GM23338 (cell line): ENCODE measurements at regions not wholly inside any gene's neighbourhood (a gene's known extent, or its start where the extent isn't known, plus 50 kb on each side); places are given as distances from the start of the nearest gene placed in this dataset.

Source experiments
- ATAC-seq: fragments of 200-7000 bp; cut with Tn5 transposase; 3 replicates; pipeline ENCODE4 v1.9.1; 2020
- DNase-seq: peaks from one replicate; pipeline ENCODE4 v3.0.0-alpha.2; 2015; ENCODE audit warnings: low spot score
- H2AFZ ChIP-seq: fragments of 200-600 bp; sonication (generic); 2 replicates; pipeline ENCODE4 v1.8.0; 2016; ENCODE audit warnings: antibody characterized with exemption, mild to moderate bottlenecking, moderate library complexity
- H3F3A ChIP-seq: fragments of 200-600 bp; sonication (generic); replicated peaks from 2 replicates; pipeline ENCODE4 v1.8.0; 2017; ENCODE audit warnings: antibody characterized with exemption, mixed run types, low read depth
- H3K27ac ChIP-seq: fragments of 200-600 bp; sonication (generic); 2 replicates; pipeline ENCODE4 v1.6.1; 2016; ENCODE audit warnings: low read depth
- H3K27me3 ChIP-seq: fragments of 200-600 bp; sonication (generic); 2 replicates; pipeline ENCODE4 v1.8.0; 2016; ENCODE audit warnings: mild to moderate bottlenecking, mixed run types, moderate library complexity; ENCODE audit not compliant: insufficient read depth
- H3K36me3 ChIP-seq: fragments of 200-600 bp; sonication (generic); 2 replicates; pipeline ENCODE4 v1.8.0; 2016; ENCODE audit warnings: mild to moderate bottlenecking; ENCODE audit not compliant: insufficient read depth
- H3K4me1 ChIP-seq: fragments of 200-600 bp; sonication (generic); 2 replicates; pipeline ENCODE4 v1.8.0; 2016; ENCODE audit warnings: mild to moderate bottlenecking, moderate library complexity; ENCODE audit not compliant: insufficient read depth
- H3K4me2 ChIP-seq: fragments of 200-600 bp; sonication (generic); 2 replicates; pipeline ENCODE4 v1.7.1; 2017; ENCODE audit warnings: mixed run types
- H3K4me3 ChIP-seq: fragments of 200-600 bp; sonication (generic); 2 replicates; pipeline ENCODE4 v1.6.1; 2016; ENCODE audit warnings: mixed run types
- H3K79me2 ChIP-seq: fragments of 200-600 bp; sonication (generic); replicated peaks from 2 replicates; pipeline ENCODE4 v1.8.0; 2017; ENCODE audit warnings: mild to moderate bottlenecking; ENCODE audit not compliant: insufficient read depth
- H3K9me2 ChIP-seq: fragments of 200-600 bp; sonication (generic); 2 replicates; pipeline ENCODE4 v1.8.0; 2017; ENCODE audit not compliant: insufficient read depth
- H4K20me1 ChIP-seq: fragments of 200-600 bp; sonication (generic); replicated peaks from 2 replicates; pipeline ENCODE4 v1.8.0; 2017; ENCODE audit warnings: mild to moderate bottlenecking; ENCODE audit not compliant: insufficient read depth
- H3K27ac Mint-ChIP-seq: 2 replicates; pipeline ENCODE4 v1.8.0; 2020; ENCODE audit warnings: inconsistent platforms, mild to moderate bottlenecking, moderate library complexity, mixed read lengths
- H3K27me3 Mint-ChIP-seq: 3 replicates; pipeline ENCODE4 v1.8.0; 2022; ENCODE audit warnings: low read depth, mild to moderate bottlenecking, moderate library complexity, mixed read lengths, inconsistent platforms; ENCODE audit not compliant: insufficient read depth, poor library complexity
- H3K36me3 Mint-ChIP-seq: 3 replicates; pipeline ENCODE4 v1.8.0; 2021; ENCODE audit warnings: low read depth, mild to moderate bottlenecking, inconsistent platforms, moderate library complexity, mixed read lengths
- H3K4me1 Mint-ChIP-seq: 3 replicates; pipeline ENCODE4 v1.8.0; 2020; ENCODE audit warnings: mild to moderate bottlenecking, inconsistent platforms, mixed read lengths
- H3K4me3 Mint-ChIP-seq: 3 replicates; pipeline ENCODE4 v1.8.0; 2021; ENCODE audit warnings: moderate library complexity, mild to moderate bottlenecking, inconsistent platforms, mixed read lengths
- H3K9me3 Mint-ChIP-seq: 3 replicates; pipeline ENCODE4 v1.8.0; 2020; ENCODE audit warnings: moderate library complexity, mild to moderate bottlenecking, inconsistent platforms, mixed read lengths
- CREB1 ChIP-seq: fragments of 250-450 bp; sonication (Bioruptor Pico); IDR thresholded peaks from 2 replicates; pipeline ENCODE4 v1.5.0; 2020; ENCODE audit warnings: low read depth, mild to moderate bottlenecking, moderate library complexity
- CTCF ChIP-seq, 2 experiments: fragments of 200-600 bp in 1 of 2; sonication (generic) in 1 of 2; conservative IDR thresholded peaks; 2 replicates each; pipeline versions ENCODE4 v1.5.1 to v1.6.1; 2016 to 2017; ENCODE audit warnings: antibody characterized with exemption in 2 of 2, low read depth in 2 of 2, mild to moderate bottlenecking in 2 of 2, moderate library complexity in 1 of 2
- ETS1 ChIP-seq: IDR thresholded peaks from 2 replicates; pipeline ENCODE4 v1.6.1; 2016; ENCODE audit warnings: antibody characterized with exemption
- EZH2phosphoT487 ChIP-seq: fragments of 200-600 bp; sonication (generic); IDR thresholded peaks from one replicate; pipeline ENCODE4 v1.8.1; 2018; ENCODE audit warnings: antibody characterized with exemption; ENCODE audit not compliant: unreplicated experiment
- JUNB ChIP-seq: IDR thresholded peaks from one replicate; pipeline ENCODE4 v1.6.1; 2016; ENCODE audit warnings: antibody characterized with exemption; ENCODE audit not compliant: unreplicated experiment
- NANOG ChIP-seq: IDR thresholded peaks from 2 replicates; pipeline ENCODE4 v1.6.1; 2016; ENCODE audit warnings: antibody characterized with exemption, borderline replicate concordance
- POLR2AphosphoS5 ChIP-seq: IDR thresholded peaks from 2 replicates; pipeline ENCODE4 v1.6.1; 2016; ENCODE audit warnings: antibody characterized with exemption, low read depth
- REST ChIP-seq: IDR thresholded peaks from one replicate; pipeline ENCODE4 v1.6.1; 2018; ENCODE audit warnings: antibody characterized with exemption; ENCODE audit not compliant: unreplicated experiment
- STAT1 ChIP-seq: IDR thresholded peaks from one replicate; pipeline ENCODE4 v1.6.1; 2016; ENCODE audit warnings: antibody characterized with exemption; ENCODE audit not compliant: unreplicated experiment
- ZNF331 ChIP-seq: fragments of 250-450 bp; sonication (Bioruptor Pico); IDR thresholded peaks from 2 replicates; pipeline ENCODE4 v1.5.0; 2020; ENCODE audit warnings: low read depth, mild to moderate bottlenecking, moderate library complexity
- ZNF462 ChIP-seq: fragments of 250-450 bp; sonication (Bioruptor Pico); IDR thresholded peaks from 2 replicates; pipeline ENCODE4 v1.5.0; 2020; ENCODE audit warnings: mild to moderate bottlenecking, moderate library complexity

GRCh38 chr14:90464481-90464880 lies 67.7 kb downstream of the CALM1 start:
- Histone ChIP-seq H3K27me3 (no peaks in the 10 kb centered on the region), H3F3A (no peaks in the 10 kb centered on the region), H2AFZ (no peak overlapping the region), H3K4me1 (no peaks in the 10 kb centered on the region), H3K4me3 (no peak overlapping the region), H3K4me2 (no peak overlapping the region), H3K79me2 (no peaks in the 10 kb centered on the region), H4K20me1 (no peaks in the 10 kb centered on the region), H3K9me2 (no peaks in the 10 kb centered on the region), H3K27ac (no peak overlapping the region), H3K36me3 (no peaks in the 10 kb centered on the region)
- DNase-seq (no peak), ATAC-seq (no peak)
- H3K9me3 Mint-ChIP-seq, result peaks cover 2% of the 10 kb centered on the region; the same call in 2 of the 3 replicates
- H3K36me3 Mint-ChIP-seq, result no peaks in the 10 kb centered on the region
- no peak overlapping the region for H3K27ac Mint-ChIP-seq
- no peaks in the 10 kb centered on the region for H3K4me1 Mint-ChIP-seq
- H3K27me3 Mint-ChIP-seq, result peaks cover 7% of the 10 kb centered on the region
- TF ChIP-seq STAT1 (no peak), EZH2phosphoT487 (no peak), NANOG (no peak), ZNF462 (CRISPR knock-in tag) (no peak), ETS1 (no peak), REST (no peak), POLR2AphosphoS5 (no peak), CREB1 (CRISPR knock-in tag) (no peak), ZNF331 (CRISPR knock-in tag) (no peak), CTCF (conservative IDR thresholded peaks at IDR 0.05; ENCODE audit: low read depth in 2 of 2) (no peak), JUNB (no peak)
- no peak overlapping the region for H3K4me3 Mint-ChIP-seq
